ENCODE measurements at regions not wholly inside any gene's neighbourhood (a gene's known extent, or its start where the extent isn't known, plus 50 kb on each side); places are given as distances from the start of the nearest gene placed in this dataset.

GRCh38 chr3:51618496-51618895 lies 52.6 kb upstream of the TEX264 start:
- Histone ChIP-seq H3K9ac (ENCODE audit: low read length in 2 of 2) (no peak overlapping the region), H3K27ac (ENCODE audit: low read length) (no peak overlapping the region), H3K4me3 (ENCODE audit: low read length in 2 of 2) (no peak overlapping the region), H3K36me3 (ENCODE audit: control insufficient read depth in 2 of 2, insufficient read depth in 2 of 2, low read length in 2 of 2) (no peaks in the 10 kb centered on the region), H3K27me3 (ENCODE audit: control insufficient read depth in 1 of 2, insufficient read depth in 2 of 2, low read length in 2 of 2) (no peaks in the 10 kb centered on the region), H3K4me1 (ENCODE audit: control insufficient read depth, insufficient read depth, low read length) (peaks cover 33% of the 10 kb centered on the region), H3K9me3 (ENCODE audit: control insufficient read depth in 2 of 2, low read length in 2 of 2) (no peaks in the 10 kb centered on the region)

GRCh38 chr3:51619983-51620382 lies 51.1 kb upstream of the TEX264 start:
- Histone ChIP-seq H3K27me3 (ENCODE audit: control insufficient read depth in 1 of 2, insufficient read depth in 2 of 2, low read length in 2 of 2) (no peaks in the 10 kb centered on the region), H3K4me3 (ENCODE audit: low read length in 2 of 2) (no peak overlapping the region), H3K9me3 (ENCODE audit: control insufficient read depth in 2 of 2, low read length in 2 of 2) (no peaks in the 10 kb centered on the region), H3K4me1 (ENCODE audit: control insufficient read depth, insufficient read depth, low read length) (peaks cover 33% of the 10 kb centered on the region), H3K9ac (ENCODE audit: low read length in 2 of 2) (no peak overlapping the region), H3K27ac (ENCODE audit: low read length) (peak overlapping the region; percentile 61), H3K36me3 (ENCODE audit: control insufficient read depth in 2 of 2, insufficient read depth in 2 of 2, low read length in 2 of 2) (no peaks in the 10 kb centered on the region)

GRCh38 chr3:51620543-51620942 lies 50.5 kb upstream of the TEX264 start:
- Histone ChIP-seq H3K9ac (ENCODE audit: low read length in 2 of 2) (no peak overlapping the region), H3K27me3 (ENCODE audit: control insufficient read depth in 1 of 2, insufficient read depth in 2 of 2, low read length in 2 of 2) (no peaks in the 10 kb centered on the region), H3K36me3 (ENCODE audit: control insufficient read depth in 2 of 2, insufficient read depth in 2 of 2, low read length in 2 of 2) (no peaks in the 10 kb centered on the region), H3K27ac (ENCODE audit: low read length) (peak overlapping the region; percentile 61), H3K4me1 (ENCODE audit: control insufficient read depth, insufficient read depth, low read length) (peaks cover 33% of the 10 kb centered on the region), H3K4me3 (ENCODE audit: low read length in 2 of 2) (no peak overlapping the region), H3K9me3 (ENCODE audit: control insufficient read depth in 2 of 2, low read length in 2 of 2) (no peaks in the 10 kb centered on the region)

- H3K36me3 ChIP-seq (ENCODE audit: control insufficient read depth in 2 of 2, insufficient read depth in 2 of 2, low read length in 2 of 2): no peaks in the 10 kb centered on the region
- no peaks in the 10 kb centered on the region for H3K27me3 ChIP-seq (ENCODE audit: control insufficient read depth in 1 of 2, insufficient read depth in 2 of 2, low read length in 2 of 2)
- no peak overlapping the region for H3K9ac ChIP-seq (ENCODE audit: low read length in 2 of 2)
- H3K9me3 ChIP-seq (ENCODE audit: control insufficient read depth in 2 of 2, low read length in 2 of 2): no peaks in the 10 kb centered on the region
- no peak overlapping the region for H3K4me3 ChIP-seq (ENCODE audit: low read length in 2 of 2)
- H3K4me1 ChIP-seq (ENCODE audit: control insufficient read depth, insufficient read depth, low read length): peaks cover 33% of the 10 kb centered on the region
- peak overlapping the region; percentile 76 for H3K27ac ChIP-seq (ENCODE audit: low read length)
Measured at GRCh38 chr3:51621091-51621892, 49.8 kb upstream of the TEX264 start.
